ENCODE measurements at regions not wholly inside any gene's neighbourhood (a gene's known extent, or its start where the extent isn't known, plus 50 kb on each side); places are given as distances from the start of the nearest gene placed in this dataset.
"Not testable (repeated sequence)": the region's sequence is repeated elsewhere in the genome, so short reads cannot be mapped to it uniquely, and the experiment has no call there.

DNA sequence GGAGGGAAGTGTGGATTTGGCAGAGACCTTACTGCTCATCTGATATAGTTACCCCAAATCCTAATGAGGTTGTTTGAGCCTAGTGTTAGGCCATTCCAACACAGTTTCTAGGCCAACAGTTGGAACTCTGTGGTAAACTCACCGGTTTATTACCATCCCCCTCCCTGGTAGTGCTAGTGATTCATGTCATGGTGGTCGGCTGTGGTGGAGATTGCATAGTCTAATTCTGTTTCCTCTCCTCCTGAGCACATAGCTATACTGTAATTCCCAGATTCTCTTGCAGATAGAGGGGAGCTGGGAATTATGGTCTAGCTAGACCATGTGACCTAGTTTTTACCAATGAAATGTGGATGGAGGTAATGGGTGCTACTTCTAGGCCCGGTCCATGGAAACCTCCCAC, 123.7 kb upstream of the KIF26B start:
- DNase-seq (ENCODE audit: low read depth), result peak; percentile 25

DNA sequence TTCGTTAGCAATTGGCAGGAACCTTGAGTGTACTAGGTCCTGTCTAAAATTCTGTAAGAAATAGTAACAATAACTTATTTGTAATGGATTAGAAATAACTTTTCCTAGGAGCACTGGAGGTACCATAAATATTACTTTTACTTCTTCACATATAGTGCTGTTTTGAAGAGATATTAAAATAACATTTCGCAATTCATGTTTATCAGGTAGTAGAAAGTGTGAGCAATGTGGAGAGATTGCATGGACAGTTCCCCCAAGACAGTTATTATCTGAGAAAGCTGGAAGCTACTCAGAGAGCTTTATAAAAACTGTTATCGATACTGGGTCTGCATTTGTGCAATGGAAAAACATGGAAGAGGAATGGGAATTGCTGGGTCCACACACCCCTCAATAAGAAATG, 128.5 kb upstream of the KIF26B start:
- DNase-seq (ENCODE audit: low read depth), result no peak

- no peak for DNase-seq (ENCODE audit: low read depth)
Measured at GRCh38 chr1:245025525-245025924, 129.3 kb upstream of the KIF26B start.

DNA sequence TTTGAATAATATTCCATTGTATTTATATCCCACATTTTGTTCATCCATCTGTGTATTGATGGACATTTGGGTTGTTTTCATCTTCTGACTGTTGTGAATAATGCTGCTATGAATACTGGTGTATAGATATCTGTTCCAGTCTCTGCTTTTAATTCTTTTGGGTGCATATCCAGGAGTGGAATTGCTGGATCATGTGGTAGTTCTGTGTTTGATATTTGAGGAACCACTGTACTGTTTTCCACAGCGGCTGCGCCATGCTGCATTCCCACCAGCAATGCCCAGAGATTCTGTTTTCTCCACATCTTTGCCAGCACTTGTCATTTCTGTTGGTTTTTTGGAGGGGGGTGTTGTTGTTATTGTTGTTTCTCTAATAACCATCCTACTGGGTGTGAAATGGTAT, 131.6 kb upstream of the KIF26B start:
- DNase-seq (ENCODE audit: low read depth), result no peak

DNA sequence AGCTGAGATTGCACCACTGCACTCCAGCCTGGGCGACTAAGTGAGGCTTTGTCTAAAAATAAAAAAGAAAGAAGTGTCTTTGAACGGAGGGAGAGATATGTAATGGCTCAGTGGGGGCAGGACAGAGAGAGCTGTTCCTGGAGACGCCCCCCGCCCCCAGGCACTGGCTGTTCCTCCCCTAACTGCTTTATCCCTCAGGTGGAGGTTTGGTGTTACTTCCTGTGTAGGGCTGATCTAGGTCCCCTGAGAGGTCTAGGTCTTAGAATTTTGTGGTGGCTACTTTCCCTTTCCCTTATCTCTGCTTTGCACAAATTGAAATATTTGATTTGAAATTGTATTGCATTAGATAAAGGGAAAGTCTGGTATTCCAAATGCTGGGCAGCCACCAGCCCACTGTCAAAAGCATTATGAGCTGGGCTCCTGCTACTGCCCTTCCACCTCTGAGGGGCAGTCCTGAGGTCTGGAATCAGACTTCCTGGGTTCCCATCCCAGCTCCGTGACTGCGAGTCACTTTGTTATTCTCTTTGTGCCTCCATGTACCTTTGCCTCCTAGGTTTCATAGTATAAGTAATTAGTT, 134.8 kb upstream of the KIF26B start:
- DNase-seq (ENCODE audit: low read depth), result no peak

- no peak for DNase-seq (ENCODE audit: low read depth)
Measured at GRCh38 chr1:245016700-245017099, 138.1 kb upstream of the KIF26B start.

- no peak for DNase-seq (ENCODE audit: low read depth)
Measured at GRCh38 chr1:245015031-245015430, 139.8 kb upstream of the KIF26B start.

GRCh38 chr1:245014247-245015029, 140.3 kb upstream of the KIF26B start:
- no peak for DNase-seq (ENCODE audit: low read depth)

DNA sequence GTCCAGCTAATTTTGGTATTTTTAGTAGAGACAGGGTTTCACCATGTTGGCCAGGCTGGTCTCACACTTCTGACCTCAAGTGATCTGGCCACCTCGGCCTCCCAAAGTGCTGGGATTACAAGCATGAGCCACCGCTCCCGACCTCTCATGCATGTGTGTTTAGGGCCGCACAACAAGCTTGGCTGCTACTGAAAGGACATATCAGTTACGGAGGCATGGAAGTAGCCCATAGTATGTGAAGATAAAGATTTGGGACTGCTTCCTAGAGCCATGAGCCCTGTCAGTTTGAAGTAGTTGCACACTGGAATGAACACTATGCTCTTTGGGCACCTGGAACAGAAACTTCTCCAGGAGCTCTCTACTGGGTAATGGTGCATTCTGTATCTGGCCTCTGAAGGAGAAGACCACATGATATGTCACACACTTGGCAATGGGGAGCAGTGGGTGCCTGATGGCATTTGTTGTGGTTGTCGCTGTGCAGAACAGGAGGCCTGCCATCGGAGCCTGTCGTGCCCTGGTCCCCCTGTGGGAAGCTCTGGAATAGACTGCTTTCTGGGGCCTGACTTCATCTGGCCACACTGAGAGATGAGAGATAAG, 144.7 kb upstream of the KIF26B start:
- DNase-seq (ENCODE audit: low read depth), result no peak

DNA sequence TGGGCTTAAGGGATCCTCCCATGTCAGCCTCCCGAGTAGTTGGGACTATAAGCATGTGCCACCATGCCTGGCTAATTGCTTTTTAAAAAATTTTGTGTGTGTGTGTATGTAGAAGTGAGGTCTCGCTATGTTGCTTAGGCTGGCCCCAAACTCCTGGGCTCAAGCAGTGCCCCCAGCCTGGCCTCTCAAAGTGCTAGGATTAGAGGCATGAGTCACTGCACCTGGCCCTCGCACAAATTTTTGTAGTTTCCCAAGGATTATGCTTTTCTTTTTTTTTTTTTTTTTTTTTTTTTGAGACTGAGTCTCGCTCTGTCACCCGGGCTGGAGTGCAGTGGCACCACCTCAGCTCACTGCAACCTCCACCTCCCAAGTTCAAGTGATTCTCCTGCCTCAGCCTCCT, 144.4 kb upstream of the HNRNPU start:
- peak; percentile 13 for DNase-seq (ENCODE audit: low read depth)

- DNase-seq (ENCODE audit: low read depth), result no peak
Measured at GRCh38 chr1:245007852-245008251, 143.5 kb upstream of the HNRNPU start.

- no peak for DNase-seq (ENCODE audit: low read depth)
Measured at GRCh38 chr1:245003246-245003645, 138.9 kb upstream of the HNRNPU start.

- no peak for DNase-seq (ENCODE audit: low read depth)
Measured at GRCh38 chr1:245001252-245001651, 136.9 kb upstream of the HNRNPU start.

DNA sequence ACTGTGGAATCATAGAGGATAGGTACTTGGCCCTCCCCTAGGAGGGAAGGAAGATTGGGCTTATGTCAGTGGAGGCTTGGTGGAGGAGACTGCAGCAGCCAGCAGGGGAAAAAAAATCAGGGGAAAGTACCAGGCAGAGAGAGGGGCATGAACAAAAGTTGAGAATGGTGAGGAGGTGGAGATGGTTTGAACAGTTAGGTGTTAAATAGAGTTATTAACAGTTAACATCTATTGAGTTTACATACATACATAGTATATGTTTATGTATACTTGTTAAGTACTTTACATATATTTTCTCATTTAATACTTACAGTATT, 136.5 kb upstream of the HNRNPU start:
- no peak for DNase-seq (ENCODE audit: low read depth)

- not testable (repeated sequence) for DNase-seq (ENCODE audit: low read depth)
Measured at GRCh38 chr1:244999644-245000043, 135.3 kb upstream of the HNRNPU start.

- no peak for DNase-seq (ENCODE audit: low read depth)
Measured at GRCh38 chr1:244998717-244999346, 134.5 kb upstream of the HNRNPU start.

GRCh38 chr1:244995602-244996400, 131.5 kb upstream of the HNRNPU start:
- no peak for DNase-seq (ENCODE audit: low read depth)

DNA sequence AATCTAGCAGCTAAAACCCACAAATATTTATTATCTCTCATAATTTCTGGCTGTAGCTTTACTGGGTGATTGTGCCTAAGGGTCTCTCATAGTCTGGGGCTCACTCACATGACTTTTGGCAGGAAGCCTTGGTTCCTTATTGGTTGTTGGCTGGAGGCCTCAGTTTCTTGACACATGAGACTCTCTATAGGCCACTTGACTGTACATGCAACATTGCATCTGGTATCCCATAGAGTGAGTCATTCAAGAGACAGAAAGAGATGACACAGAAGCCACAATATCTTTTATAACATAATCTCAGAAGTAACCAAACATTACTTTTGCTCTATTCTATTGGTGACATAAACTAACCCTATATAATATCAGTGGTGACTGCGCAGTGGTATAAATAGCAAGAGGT, 128.5 kb upstream of the HNRNPU start:
- DNase-seq (ENCODE audit: low read depth), result no peak

GRCh38 chr1:244989813-244990212, 125.5 kb upstream of the HNRNPU start:
- peak; percentile 48 for DNase-seq (ENCODE audit: low read depth)

GRCh38 chr1:244988521-244988920, 124.2 kb upstream of the HNRNPU start:
- no peak for DNase-seq (ENCODE audit: low read depth)

- DNase-seq (ENCODE audit: low read depth), result no peak
Measured at GRCh38 chr1:244980605-244981004, 116.3 kb upstream of the HNRNPU start.

DNA sequence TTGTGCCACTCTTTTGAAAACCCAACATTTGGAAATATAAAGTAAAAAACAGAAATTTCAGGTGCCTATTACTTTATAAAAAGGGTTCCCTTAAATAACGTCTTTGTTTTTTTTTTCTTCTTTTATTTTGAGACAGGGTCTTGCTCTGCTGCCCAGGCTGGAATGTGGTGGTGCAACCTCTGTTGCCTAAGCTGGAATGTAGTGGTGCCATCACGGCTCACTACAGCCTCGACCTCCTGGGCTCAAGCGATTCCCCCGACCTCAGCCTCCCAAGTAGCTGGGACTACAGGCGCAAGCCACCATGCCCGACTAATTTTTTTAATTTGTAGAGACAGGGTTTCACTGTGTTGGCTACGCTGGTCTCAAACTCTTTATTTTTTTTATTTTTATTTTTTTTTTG, 110.2 kb upstream of the HNRNPU start:
- DNase-seq (ENCODE audit: low read depth), result no peak

All from HT1080 (cell line).